LNCAP (cell line): ENCODE measurements at regions not wholly inside any gene's neighbourhood (a gene's known extent, or its start where the extent isn't known, plus 50 kb on each side); places are given as distances from the start of the nearest gene placed in this dataset.

Experiments used
- CTCF ChIP-seq: fragments of 450-650 bp; IDR thresholded peaks from 2 replicates; pipeline ENCODE4 v1.5.1; 2017; ENCODE audit warnings: mild to moderate bottlenecking

- no peak for TF ChIP-seq CTCF
Observed at GRCh38 chr2:79428745-79429144, 84.1 kb upstream of the CTNNA2 start.

- TF ChIP-seq CTCF, result no peak
Observed at GRCh38 chr2:79414690-79415089, 98.2 kb upstream of the CTNNA2 start.

- TF ChIP-seq CTCF, result no peak
Observed at GRCh38 chr2:79394485-79394859, 118.4 kb upstream of the CTNNA2 start.

- TF ChIP-seq CTCF, result no peak
Observed at GRCh38 chr2:79393806-79394484, 118.9 kb upstream of the CTNNA2 start.

GRCh38 chr2:79393107-79393685, 119.7 kb upstream of the CTNNA2 start:
- no peak for TF ChIP-seq CTCF

- no peak for TF ChIP-seq CTCF
Observed at GRCh38 chr2:79389481-79389880, 123.4 kb upstream of the CTNNA2 start.

GRCh38 chr2:79388024-79388423, 124.8 kb upstream of the CTNNA2 start:
- TF ChIP-seq CTCF, result no peak

- TF ChIP-seq CTCF, result no peak
Observed at GRCh38 chr2:79387431-79387830, 125.4 kb upstream of the CTNNA2 start.
